SJCRH30 (cell line): ENCODE measurements at regions not wholly inside any gene's neighbourhood (a gene's known extent, or its start where the extent isn't known, plus 50 kb on each side); places are given as distances from the start of the nearest gene placed in this dataset.
"Not testable (repeated sequence)": the region's sequence is repeated elsewhere in the genome, so short reads cannot be mapped to it uniquely, and the experiment has no call there.

Source experiments
- DNase-seq, 2 experiments: peaks; one replicate each; pipeline ENCODE4 v3.0.0-alpha.2; 2015 to 2020
- H3K27ac ChIP-seq: fragments of 250-450 bp; sonication (Bioruptor Pico); 2 replicates; pipeline ENCODE4 v1.5.1; 2020; ENCODE audit warnings: mild to moderate bottlenecking, moderate library complexity
- H3K27me3 ChIP-seq: fragments of 250-450 bp; sonication (Bioruptor Pico); 2 replicates; pipeline ENCODE4 v1.5.1; 2020; ENCODE audit warnings: mild to moderate bottlenecking, moderate library complexity
- H3K36me3 ChIP-seq: fragments of 250-450 bp; sonication (Bioruptor Pico); 2 replicates; pipeline ENCODE4 v1.5.1; 2020; ENCODE audit warnings: mild to moderate bottlenecking, moderate library complexity
- H3K4me1 ChIP-seq: fragments of 250-450 bp; sonication (Bioruptor Pico); 2 replicates; pipeline ENCODE4 v1.5.1; 2020; ENCODE audit warnings: mild to moderate bottlenecking, moderate library complexity
- H3K4me3 ChIP-seq: fragments of 250-450 bp; sonication (Bioruptor Pico); 2 replicates; pipeline ENCODE4 v1.5.1; 2020; ENCODE audit warnings: mild to moderate bottlenecking, moderate library complexity
- H3K9me3 ChIP-seq: fragments of 250-450 bp; sonication (Bioruptor Pico); replicated peaks from 2 replicates; pipeline ENCODE4 v1.5.1; 2020; ENCODE audit warnings: mild to moderate bottlenecking, moderate library complexity

DNA sequence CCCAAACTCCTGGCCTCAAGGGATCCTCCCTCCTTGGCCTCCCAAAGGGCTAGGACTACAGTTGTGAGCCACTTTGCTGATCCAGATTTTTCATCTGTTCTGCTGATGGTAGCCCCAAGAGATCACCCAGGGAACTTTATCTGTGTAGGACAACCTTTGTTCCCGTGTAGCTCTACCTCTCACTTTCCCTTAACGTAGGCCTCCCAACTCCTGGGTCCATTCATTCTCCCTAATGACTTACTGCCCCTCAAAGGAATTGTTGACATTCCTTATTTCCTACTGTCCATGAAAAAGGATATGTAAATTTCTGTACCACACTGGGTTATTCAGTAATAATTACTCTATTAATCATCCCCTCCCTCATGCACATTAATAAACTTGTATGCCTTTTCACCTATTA, 51.0 kb upstream of the PHF24 start:
- Histone ChIP-seq H3K36me3 (no peaks in the 10 kb centered on the region), H3K27ac (no peak overlapping the region), H3K4me1 (no peaks in the 10 kb centered on the region), H3K27me3 (no peaks in the 10 kb centered on the region), H3K4me3 (no peak overlapping the region), H3K9me3 (no peaks in the 10 kb centered on the region)
- no peak for DNase-seq

DNA sequence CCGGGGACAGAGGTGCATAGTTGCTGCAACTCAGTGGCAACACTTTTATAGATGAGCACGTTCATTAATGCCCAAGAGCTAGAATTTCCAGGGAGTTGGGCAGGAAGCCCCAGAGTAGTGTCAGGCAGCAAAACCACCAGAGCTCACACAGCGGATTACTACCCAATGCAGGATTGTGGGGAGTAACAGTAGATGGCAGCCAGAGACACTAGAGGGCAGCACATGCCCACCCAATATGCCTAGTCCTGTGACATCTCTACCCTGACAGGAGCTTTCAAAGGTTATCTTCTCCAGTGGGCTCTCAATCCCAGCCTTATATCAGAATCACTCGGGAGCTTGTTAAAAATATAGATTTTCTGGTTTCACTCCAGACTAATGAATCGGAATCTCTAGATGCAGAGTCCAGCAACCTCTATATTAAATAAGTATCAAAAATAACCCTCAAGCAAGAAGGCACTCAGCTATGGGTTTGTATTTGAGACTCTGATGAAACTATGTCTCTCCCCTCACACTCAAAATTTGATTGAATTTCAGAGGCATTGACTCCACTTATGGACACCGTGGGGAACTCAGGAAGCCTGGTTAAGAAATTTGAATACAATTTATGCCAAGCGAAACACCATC, 58.4 kb upstream of the PHF24 start:
- H3K27me3 ChIP-seq = no peaks in the 10 kb centered on the region
- H3K9me3 ChIP-seq = no peaks in the 10 kb centered on the region
- peak; percentile 62 to 87 for DNase-seq
- no peaks in the 10 kb centered on the region for H3K4me1 ChIP-seq
- H3K27ac ChIP-seq = no peak overlapping the region
- H3K4me3 ChIP-seq = no peak overlapping the region
- H3K36me3 ChIP-seq = no peaks in the 10 kb centered on the region

DNA sequence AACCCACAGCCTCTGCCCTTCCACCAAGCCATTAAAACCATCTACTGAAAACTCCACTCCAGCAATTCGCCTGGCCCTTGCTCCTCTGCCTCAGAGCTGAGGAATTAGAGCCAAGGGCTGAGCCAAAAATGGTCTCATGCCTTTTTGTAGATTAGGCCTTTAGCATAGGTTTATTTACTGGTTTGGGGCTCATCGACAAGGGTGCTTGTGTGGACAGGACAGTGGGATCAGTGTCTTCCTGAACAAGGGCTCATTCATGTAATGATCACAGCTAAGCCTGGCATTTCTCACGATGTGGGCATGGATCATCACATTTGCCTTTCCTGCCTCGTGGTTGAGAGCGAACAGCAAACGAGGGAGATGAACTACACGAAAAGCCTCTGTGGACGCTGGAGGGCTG, 59.2 kb upstream of the PHF24 start:
- Histone ChIP-seq H3K27me3 (no peaks in the 10 kb centered on the region), H3K9me3 (no peaks in the 10 kb centered on the region), H3K4me3 (no peak overlapping the region), H3K36me3 (no peaks in the 10 kb centered on the region), H3K4me1 (no peaks in the 10 kb centered on the region), H3K27ac (no peak overlapping the region)
- DNase-seq = no peak

DNA sequence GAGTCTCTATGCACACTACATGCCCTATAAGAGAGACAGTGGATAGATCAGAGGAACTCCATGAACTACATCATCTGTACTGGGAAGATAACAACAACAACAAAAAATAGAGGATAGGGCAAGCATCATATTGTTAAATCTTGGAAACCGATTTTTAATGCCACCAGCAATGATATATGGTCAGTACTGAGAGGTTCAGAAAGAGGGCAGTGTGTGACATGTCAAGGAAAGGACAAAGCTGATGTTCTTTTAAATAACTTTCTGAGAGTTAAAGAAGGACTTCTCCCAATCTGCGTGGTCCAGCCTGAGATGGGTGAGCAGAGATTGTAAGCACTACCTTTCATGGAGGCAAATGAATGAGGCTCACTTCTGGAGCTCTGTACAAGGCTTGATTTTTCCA, 62.0 kb upstream of the PHF24 start:
- no peaks in the 10 kb centered on the region for H3K36me3 ChIP-seq
- H3K27ac ChIP-seq = no peak overlapping the region
- no peaks in the 10 kb centered on the region for H3K4me1 ChIP-seq
- no peak overlapping the region for H3K4me3 ChIP-seq
- no peaks in the 10 kb centered on the region for H3K27me3 ChIP-seq
- no peak for DNase-seq
- no peaks in the 10 kb centered on the region for H3K9me3 ChIP-seq

DNA sequence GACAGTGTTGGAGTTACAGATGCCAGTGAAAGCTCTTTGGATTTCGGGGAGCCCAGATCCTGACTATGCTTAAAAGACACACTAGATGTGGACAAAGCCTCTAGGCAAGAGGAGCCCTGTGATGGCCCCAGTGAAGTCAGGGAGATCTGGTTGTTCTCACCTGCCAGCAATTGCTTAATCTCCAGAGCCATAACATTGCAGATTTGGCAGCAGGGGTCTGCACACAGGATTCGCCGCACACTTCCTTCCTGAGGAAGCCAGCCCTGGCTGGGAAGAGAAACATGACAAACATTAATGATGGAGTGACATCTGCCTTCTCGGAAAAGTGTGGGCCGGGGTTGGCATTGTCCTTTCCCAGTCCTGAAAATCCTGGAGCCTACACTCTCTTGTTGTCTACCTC, 65.2 kb upstream of the PHF24 start:
- H3K36me3 ChIP-seq = no peaks in the 10 kb centered on the region
- no peaks in the 10 kb centered on the region for H3K9me3 ChIP-seq
- H3K27me3 ChIP-seq = no peaks in the 10 kb centered on the region
- H3K27ac ChIP-seq = no peak overlapping the region
- DNase-seq = no peak
- no peaks in the 10 kb centered on the region for H3K4me1 ChIP-seq
- H3K4me3 ChIP-seq = no peak overlapping the region

DNA sequence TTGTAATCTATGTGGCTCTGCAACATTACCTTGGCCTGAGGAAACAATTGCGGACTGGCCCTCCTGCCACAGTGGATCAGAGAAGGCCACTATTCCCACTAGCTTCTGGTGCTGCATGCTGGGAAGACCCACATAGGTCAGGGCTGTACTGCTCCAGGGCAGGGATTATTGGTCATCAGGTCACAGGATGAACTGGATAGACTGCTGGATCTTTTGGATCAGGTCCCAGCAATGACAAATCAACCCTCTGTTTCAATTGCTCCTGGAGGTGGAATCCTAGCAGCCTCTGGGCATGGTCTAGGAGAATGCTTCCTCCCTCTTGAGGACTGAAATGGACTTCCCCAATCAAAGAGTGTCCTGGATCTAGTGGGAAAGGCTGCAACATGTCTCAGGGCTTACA, 66.7 kb upstream of the PHF24 start:
- no peak overlapping the region for H3K4me3 ChIP-seq
- no peaks in the 10 kb centered on the region for H3K36me3 ChIP-seq
- no peaks in the 10 kb centered on the region for H3K9me3 ChIP-seq
- no peaks in the 10 kb centered on the region for H3K27me3 ChIP-seq
- no peaks in the 10 kb centered on the region for H3K4me1 ChIP-seq
- H3K27ac ChIP-seq = no peak overlapping the region
- DNase-seq = no peak

DNA sequence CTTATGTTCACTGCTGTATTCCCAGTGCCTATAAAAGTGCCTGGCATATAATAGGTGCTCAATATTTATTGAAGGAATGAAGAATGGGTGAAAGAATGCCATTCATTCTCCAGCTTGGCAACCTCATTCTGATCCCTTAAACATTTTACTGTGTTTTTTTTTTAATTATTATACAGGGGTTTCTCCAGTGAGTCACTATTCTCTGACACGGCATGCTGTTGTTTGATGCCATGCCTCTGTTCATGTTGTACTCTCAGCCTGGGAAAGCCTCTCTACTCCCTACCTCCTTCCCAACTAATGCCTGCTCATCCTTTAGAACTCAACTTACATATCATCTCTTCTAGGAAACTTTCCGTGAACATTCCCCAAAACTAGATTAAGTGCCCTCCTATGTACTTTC, 70.2 kb upstream of the PHF24 start:
- Histone ChIP-seq H3K27ac (no peak overlapping the region), H3K4me1 (no peaks in the 10 kb centered on the region), H3K4me3 (no peak overlapping the region), H3K9me3 (no peaks in the 10 kb centered on the region), H3K27me3 (no peaks in the 10 kb centered on the region), H3K36me3 (no peaks in the 10 kb centered on the region)
- no peak for DNase-seq

DNA sequence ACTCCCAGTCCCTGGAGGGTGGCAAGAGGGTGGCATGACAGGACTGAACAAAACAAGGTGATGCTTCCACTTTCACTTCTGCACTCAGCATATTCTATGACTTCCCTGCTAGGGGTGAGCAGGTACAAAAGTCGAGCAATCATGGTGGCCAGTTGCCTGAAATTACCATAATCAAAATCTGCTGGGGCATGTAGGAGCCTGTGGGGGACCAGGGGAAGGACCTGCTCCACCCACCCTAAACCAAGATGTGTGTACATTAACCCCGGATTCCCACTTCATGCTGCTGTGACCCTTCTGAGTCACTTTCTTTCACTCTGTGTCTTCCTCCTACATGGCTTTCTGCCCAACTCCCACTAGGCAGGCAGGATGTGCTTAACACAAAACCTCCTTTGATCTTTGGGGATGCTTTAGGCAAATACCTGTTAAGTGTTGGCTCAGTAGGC, 73.3 kb upstream of the PHF24 start:
- H3K4me1 ChIP-seq = no peaks in the 10 kb centered on the region

DNA sequence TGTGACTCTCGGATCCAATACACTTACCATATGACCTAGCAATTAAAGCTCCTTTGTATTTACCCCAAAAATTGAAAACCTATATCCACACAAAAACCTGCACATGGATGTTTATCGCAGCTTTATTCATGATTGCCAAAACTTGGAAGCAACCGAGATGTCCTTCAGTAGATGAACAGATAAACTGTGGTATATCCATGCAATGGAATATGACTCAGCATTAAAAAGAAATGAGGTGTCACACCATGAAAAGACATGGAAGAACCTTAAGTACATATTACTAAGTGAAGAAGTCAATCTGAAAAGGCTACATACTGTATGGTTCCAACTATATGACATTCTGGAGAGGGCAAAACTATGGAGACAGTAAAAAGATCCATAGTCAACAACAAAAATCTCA, 82.0 kb upstream of the PHF24 start:
- Histone ChIP-seq H3K27me3 (no peaks in the 10 kb centered on the region), H3K36me3 (no peaks in the 10 kb centered on the region), H3K27ac (no peak overlapping the region), H3K4me1 (no peaks in the 10 kb centered on the region), H3K4me3 (no peak overlapping the region), H3K9me3 (no peaks in the 10 kb centered on the region)
- DNase-seq = no peak

More for the DNA sequence above, 73.3 kb upstream of the PHF24 start:
- no peak overlapping the region for H3K27ac ChIP-seq
- H3K9me3 ChIP-seq = no peaks in the 10 kb centered on the region
- H3K27me3 ChIP-seq = no peaks in the 10 kb centered on the region
- no peak for DNase-seq
- no peak overlapping the region for H3K4me3 ChIP-seq
- no peaks in the 10 kb centered on the region for H3K36me3 ChIP-seq

DNA sequence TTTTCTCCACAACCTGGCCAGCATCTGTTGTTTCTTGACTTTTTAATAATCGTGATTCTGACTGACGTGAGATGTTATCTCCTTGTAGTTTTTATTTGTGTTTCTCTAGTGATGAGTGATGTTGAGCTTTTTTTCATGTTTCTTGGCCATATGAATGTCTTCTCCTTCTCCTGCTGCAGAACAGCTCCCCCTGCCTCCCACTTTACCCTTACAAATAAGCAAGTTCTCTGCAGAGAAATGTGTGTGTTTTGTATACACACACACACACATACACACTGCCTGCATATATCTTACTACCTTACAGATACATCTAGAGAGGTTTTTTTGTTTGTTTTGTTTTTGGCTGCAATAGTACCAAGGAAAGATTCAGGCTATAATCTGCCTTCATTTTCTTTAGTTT, 88.7 kb upstream of the PHF24 start:
- H3K27ac ChIP-seq = no peak overlapping the region
- no peaks in the 10 kb centered on the region for H3K36me3 ChIP-seq
- no peaks in the 10 kb centered on the region for H3K4me1 ChIP-seq
- DNase-seq = no peak
- H3K9me3 ChIP-seq = no peaks in the 10 kb centered on the region
- H3K27me3 ChIP-seq = no peaks in the 10 kb centered on the region
- no peak overlapping the region for H3K4me3 ChIP-seq

DNA sequence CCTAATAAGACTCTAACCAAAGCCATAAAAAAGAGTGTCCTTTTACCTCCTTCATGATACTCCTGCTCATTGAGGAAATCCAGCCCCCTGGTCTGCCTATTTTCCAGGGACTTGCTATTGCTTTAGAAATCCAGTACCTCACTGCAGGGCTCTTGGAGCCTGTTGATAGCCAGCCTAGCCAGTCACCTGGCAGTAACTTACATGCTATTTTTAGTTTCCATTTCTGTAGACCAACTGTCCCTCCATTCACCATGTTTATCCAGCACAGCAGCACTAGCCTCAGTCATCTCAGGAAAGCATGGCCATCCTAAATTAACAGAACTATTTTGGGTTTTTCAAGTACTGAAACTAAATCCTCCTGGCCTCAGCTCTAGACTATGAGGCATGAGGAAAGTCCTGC, 91.5 kb upstream of the PHF24 start:
- Histone ChIP-seq H3K4me3 (no peak overlapping the region), H3K27me3 (no peaks in the 10 kb centered on the region), H3K36me3 (no peaks in the 10 kb centered on the region), H3K9me3 (no peaks in the 10 kb centered on the region), H3K27ac (no peak overlapping the region), H3K4me1 (no peaks in the 10 kb centered on the region)
- DNase-seq = no peak

DNA sequence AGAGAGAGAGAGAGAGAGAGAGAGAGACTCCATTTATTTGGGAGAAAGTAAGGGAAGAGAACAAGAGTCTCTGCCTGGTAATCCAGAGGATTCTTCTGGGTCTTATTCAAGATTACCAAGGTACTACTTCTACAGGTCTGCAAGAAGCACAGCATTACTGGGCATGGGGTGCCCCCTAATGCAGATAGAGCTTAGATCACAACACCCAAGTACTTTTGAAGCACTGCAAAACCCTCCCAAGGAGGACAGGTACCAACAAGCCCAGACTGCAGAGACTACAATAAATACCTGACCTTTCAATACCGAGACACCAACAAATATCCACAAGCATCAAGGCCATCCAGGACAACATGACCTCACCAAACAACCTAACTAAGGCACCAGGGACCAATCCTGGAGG, 94.7 kb upstream of the PHF24 start:
- H3K4me1 ChIP-seq = no peaks in the 10 kb centered on the region
- DNase-seq = no peak
- H3K27ac ChIP-seq = no peak overlapping the region
- H3K27me3 ChIP-seq = no peaks in the 10 kb centered on the region
- no peak overlapping the region for H3K4me3 ChIP-seq
- no peaks in the 10 kb centered on the region for H3K36me3 ChIP-seq
- no peaks in the 10 kb centered on the region for H3K9me3 ChIP-seq

DNA sequence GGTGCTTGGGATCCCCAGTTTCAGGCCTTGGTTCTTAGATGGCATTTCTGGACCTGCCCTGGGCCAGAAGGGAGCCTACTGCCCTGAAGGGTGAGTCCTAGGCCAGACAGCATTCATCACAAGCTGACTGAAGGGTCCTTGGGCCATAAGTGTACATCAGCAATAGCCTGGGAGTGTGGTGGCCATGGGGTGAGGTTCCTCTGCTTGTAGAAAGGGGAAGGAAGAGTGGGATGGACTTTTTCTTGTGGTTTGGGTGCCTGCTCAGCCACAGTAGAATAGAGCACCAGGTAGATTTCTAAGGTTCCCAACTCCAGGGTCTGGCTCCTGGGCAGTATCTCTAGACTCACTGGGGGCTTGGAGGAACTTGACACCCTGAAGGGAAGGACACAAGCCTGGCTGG, 95.2 kb upstream of the PHF24 start:
- DNase-seq = no peak
- Histone ChIP-seq H3K4me1 (no peaks in the 10 kb centered on the region), H3K36me3 (no peaks in the 10 kb centered on the region), H3K27ac (no peak overlapping the region), H3K9me3 (no peaks in the 10 kb centered on the region), H3K4me3 (no peak overlapping the region), H3K27me3 (no peaks in the 10 kb centered on the region)

DNA sequence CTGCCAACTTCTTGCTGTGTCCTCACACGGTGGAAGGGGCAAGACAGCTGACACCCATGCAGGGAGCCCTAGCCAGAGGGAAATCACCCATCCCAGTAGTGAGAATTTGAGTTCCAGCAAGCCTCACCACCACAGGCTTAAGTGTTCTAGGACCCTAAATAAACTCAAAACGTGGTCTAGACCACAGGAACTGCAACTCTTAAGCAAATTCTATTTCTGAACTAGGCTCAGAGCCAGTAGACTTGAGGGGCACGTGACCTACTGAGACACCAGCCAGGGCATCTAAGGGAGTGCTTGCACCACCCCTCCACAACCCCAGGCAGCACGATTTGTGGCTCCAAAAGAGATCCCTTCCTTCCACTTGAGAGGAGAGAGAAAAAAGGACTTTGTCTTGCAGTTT, 96.0 kb upstream of the PHF24 start:
- Histone ChIP-seq H3K27me3 (no peaks in the 10 kb centered on the region), H3K9me3 (no peaks in the 10 kb centered on the region), H3K4me3 (no peak overlapping the region), H3K27ac (no peak overlapping the region), H3K4me1 (no peaks in the 10 kb centered on the region), H3K36me3 (no peaks in the 10 kb centered on the region)
- DNase-seq = no peak

DNA sequence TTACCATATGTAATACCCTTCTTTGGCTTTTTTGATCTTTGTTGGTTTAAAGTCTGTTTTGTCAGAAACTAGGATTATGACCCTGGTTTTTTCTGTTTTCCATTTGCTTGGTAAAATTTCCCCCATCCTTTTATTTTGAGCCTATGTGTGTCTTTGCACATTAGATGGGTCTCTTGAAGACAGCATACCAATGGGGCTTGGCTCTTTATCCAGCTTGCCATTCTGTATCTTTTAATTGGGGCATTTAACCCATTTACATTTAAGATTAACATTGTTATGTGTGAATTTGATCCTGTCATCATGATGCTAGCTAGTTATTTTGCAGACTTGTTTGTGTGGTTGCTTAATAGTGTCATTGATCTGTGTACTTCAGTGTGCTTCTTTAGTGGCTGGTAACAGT, 103.1 kb upstream of the PHF24 start:
- not testable (repeated sequence) for H3K4me1 ChIP-seq

DNA sequence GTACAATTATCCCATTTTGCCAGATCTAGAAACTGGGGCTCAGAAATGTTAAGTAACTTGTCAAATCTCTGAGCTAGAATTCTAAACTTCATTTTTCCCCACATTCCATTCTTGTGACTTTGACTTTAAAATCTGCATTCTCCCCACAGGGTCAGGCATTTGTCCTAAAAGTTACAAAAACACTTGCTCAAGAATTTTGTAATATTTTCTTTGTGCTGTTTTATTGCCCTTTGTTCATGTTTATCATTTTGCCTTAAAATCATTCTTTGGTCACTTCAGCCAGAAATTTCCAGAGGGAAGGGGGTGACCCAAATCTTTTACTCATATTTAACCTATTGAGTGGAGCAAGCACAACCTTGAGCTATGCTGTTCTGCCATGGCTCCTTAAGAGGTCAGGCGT, 120.1 kb upstream of the CCL21 start:
- Histone ChIP-seq H3K36me3 (no peaks in the 10 kb centered on the region), H3K27me3 (no peaks in the 10 kb centered on the region), H3K27ac (no peak overlapping the region), H3K9me3 (no peaks in the 10 kb centered on the region), H3K4me1 (no peaks in the 10 kb centered on the region), H3K4me3 (no peak overlapping the region)
- no peak for DNase-seq

More for the DNA sequence above, 103.1 kb upstream of the PHF24 start:
- H3K36me3 ChIP-seq, H3K27me3 ChIP-seq, DNase-seq, H3K9me3 ChIP-seq, H3K27ac ChIP-seq, H3K4me3 ChIP-seq: not testable (repeated sequence)
